ENCODE measurements at regions not wholly inside any gene's neighbourhood (a gene's known extent, or its start where the extent isn't known, plus 50 kb on each side); places are given as distances from the start of the nearest gene placed in this dataset.

DNA sequence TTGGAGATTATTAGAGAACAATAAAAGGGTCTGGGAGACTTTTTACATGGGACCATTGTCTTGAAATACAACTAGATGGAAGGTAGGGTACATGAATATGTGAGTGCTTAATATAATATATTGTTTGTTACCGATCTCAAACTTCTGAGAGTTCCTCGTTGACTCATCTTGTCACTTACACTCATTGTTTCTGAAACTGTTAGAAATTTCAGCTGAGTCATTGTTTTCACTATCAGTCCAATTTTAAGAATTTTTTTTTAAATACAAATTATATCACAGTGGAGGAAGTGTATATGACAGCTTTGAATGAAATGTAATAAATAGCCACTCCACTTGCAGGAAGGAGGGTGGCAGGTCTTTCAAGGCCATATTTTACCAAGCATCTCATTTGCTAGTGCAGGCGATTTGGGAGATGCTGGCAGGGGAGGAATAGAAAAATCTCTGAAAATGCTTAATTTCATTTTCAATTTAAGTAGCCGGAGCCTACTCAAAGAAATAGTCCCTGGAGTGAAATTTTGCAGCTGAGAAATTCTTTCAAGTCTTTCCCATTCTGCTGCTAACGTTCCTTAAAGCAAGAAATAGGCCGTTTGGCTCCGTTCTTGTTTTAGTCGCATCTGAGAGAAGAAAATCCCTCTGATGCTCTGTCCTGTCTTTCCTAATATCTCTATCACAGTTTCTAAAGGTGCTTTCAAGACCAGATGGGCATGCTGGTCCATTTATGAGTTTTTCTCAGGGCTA, 1404.2 kb upstream of the CELF2 start:
- Histone ChIP-seq H3K27me3 (ENCODE audit: control insufficient read depth in 3 of 3, insufficient read depth in 3 of 3, low read length in 3 of 3) (no peaks in the 10 kb centered on the region), H3K4me3 (ENCODE audit: low read depth in 1 of 3, low read length in 3 of 3) (no peak overlapping the region), H3K9me3 (ENCODE audit: control insufficient read depth in 2 of 2, insufficient read depth in 1 of 2, low read depth in 1 of 2, low read length in 1 of 2) (no peaks in the 10 kb centered on the region), H3K4me1 (ENCODE audit: control insufficient read depth in 3 of 3, insufficient read depth in 2 of 3, low read depth in 1 of 3, low read length in 2 of 3) (no peaks in the 10 kb centered on the region), H3K36me3 (ENCODE audit: control insufficient read depth in 3 of 3, insufficient read depth in 2 of 3, low read depth in 1 of 3, low read length in 3 of 3) (no peaks in the 10 kb centered on the region), H3K27ac (ENCODE audit: low read depth in 1 of 3, low read length in 2 of 3) (no peak overlapping the region)
- WGBS, 3 donors, result 64 to 73% (median 73%) methylated on average over 8 of the region's 8 CpGs
- FAIRE-seq, result no peak
- no peak for DNase-seq

- no peak overlapping the region for H3K27ac ChIP-seq (ENCODE audit: low read depth in 1 of 3, low read length in 2 of 3)
- FAIRE-seq (no peak), DNase-seq (no peak)
- no peaks in the 10 kb centered on the region for H3K36me3 ChIP-seq (ENCODE audit: control insufficient read depth in 3 of 3, insufficient read depth in 2 of 3, low read depth in 1 of 3, low read length in 3 of 3)
- no peaks in the 10 kb centered on the region for H3K4me1 ChIP-seq (ENCODE audit: control insufficient read depth in 3 of 3, insufficient read depth in 2 of 3, low read depth in 1 of 3, low read length in 2 of 3)
- H3K27me3 ChIP-seq (ENCODE audit: control insufficient read depth in 3 of 3, insufficient read depth in 3 of 3, low read length in 3 of 3), result no peaks in the 10 kb centered on the region
- H3K4me3 ChIP-seq (ENCODE audit: low read depth in 1 of 3, low read length in 3 of 3), result no peak overlapping the region
- peaks cover 0 to 3% of the 10 kb centered on the region in 2 donors for H3K9me3 ChIP-seq (ENCODE audit: control insufficient read depth in 2 of 2, insufficient read depth in 1 of 2, low read depth in 1 of 2, low read length in 1 of 2)
- 69 to 77% (median 71%) methylated on average over 3 of the region's 3 CpGs for WGBS, 3 donors
Observed at GRCh38 chr10:9615189-9615588, 1402.5 kb upstream of the CELF2 start.

DNA sequence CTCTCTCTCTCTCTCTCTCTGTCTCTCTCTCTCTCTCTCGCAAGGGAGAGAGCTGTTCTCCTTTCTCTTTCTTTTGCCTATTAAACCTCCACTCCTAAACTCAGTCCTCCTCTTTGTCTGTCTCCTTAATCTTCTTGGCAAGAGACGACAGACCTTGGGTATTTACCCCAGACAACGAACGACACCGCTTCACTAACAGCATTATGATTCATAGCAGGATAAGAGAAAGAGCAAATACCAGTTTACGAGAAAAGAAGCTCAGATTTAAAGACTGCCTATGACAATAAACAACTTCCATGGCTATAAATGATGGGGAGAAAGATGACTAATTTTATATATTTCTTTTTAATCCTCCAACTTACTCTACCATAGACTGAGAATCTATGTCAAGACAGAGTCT, 1396.5 kb upstream of the CELF2 start:
- Histone ChIP-seq H3K27me3 (ENCODE audit: control insufficient read depth in 3 of 3, insufficient read depth in 3 of 3, low read length in 3 of 3) (no peaks in the 10 kb centered on the region), H3K9me3 (ENCODE audit: control insufficient read depth in 2 of 2, insufficient read depth in 1 of 2, low read depth in 1 of 2, low read length in 1 of 2) (peaks cover 0 to 6% of the 10 kb centered on the region in 2 donors), H3K27ac (ENCODE audit: low read depth in 1 of 3, low read length in 2 of 3) (no peak overlapping the region), H3K4me3 (ENCODE audit: low read depth in 1 of 3, low read length in 3 of 3) (no peak overlapping the region), H3K36me3 (ENCODE audit: control insufficient read depth in 3 of 3, insufficient read depth in 2 of 3, low read depth in 1 of 3, low read length in 3 of 3) (no peaks in the 10 kb centered on the region), H3K4me1 (ENCODE audit: control insufficient read depth in 3 of 3, insufficient read depth in 2 of 3, low read depth in 1 of 3, low read length in 2 of 3) (no peaks in the 10 kb centered on the region)
- no peak for FAIRE-seq
- 69 to 78% (median 74%) methylated on average over 6 of the region's 6 CpGs for WGBS, 3 donors
- no peak for DNase-seq

DNA sequence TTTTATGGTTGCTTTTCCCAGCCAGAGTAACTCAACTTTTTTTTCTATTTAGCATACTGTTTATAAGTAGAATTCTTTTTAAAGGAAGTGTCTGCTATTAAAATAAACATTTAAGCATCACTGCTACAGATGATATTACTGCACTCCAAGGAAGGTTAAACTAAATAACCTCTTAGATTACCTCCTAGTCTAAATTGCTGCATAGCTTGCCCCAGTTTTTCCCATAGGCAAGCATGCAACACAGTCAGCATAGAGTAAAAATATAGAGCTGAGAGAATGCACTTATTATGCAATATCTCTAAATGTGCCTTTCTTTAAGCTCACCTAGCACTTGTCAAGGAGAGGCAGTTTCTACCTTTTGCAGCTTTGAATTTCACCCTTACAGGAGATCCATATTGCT, 1392.4 kb upstream of the CELF2 start:
- Histone ChIP-seq H3K27ac (ENCODE audit: low read depth in 1 of 3, low read length in 2 of 3) (no peak overlapping the region), H3K9me3 (ENCODE audit: control insufficient read depth in 2 of 2, insufficient read depth in 1 of 2, low read depth in 1 of 2, low read length in 1 of 2) (peaks cover 0 to 3% of the 10 kb centered on the region in 2 donors), H3K4me3 (ENCODE audit: low read depth in 1 of 3, low read length in 3 of 3) (no peak overlapping the region), H3K36me3 (ENCODE audit: control insufficient read depth in 3 of 3, insufficient read depth in 2 of 3, low read depth in 1 of 3, low read length in 3 of 3) (no peaks in the 10 kb centered on the region), H3K4me1 (ENCODE audit: control insufficient read depth in 3 of 3, insufficient read depth in 2 of 3, low read depth in 1 of 3, low read length in 2 of 3) (no peaks in the 10 kb centered on the region), H3K27me3 (ENCODE audit: control insufficient read depth in 3 of 3, insufficient read depth in 3 of 3, low read length in 3 of 3) (no peaks in the 10 kb centered on the region)
- FAIRE-seq, result no peak
- no peak for DNase-seq

DNA sequence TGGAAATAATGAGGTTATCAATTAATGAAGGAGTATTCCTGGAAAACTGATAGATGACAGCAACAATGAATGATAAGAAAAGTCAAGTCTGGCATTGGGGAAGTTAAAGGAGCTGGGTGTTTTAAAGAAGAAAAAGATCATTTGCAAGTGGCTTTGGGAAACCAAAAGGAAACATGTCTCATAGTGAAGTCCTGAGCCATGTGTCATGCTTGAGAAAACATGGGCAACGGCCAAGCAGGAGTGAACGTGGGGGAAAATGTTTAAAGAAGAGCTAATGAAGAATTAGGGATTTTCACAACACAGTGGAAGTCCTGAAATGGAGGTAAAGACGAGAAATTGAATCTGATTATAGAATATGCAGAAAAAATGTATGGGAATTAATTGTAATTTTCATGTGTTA, 1383.2 kb upstream of the CELF2 start:
- FAIRE-seq (no peak), DNase-seq (no peak)
- Histone ChIP-seq H3K27ac (ENCODE audit: low read depth in 1 of 3, low read length in 2 of 3) (no peak overlapping the region), H3K36me3 (ENCODE audit: control insufficient read depth in 3 of 3, insufficient read depth in 2 of 3, low read depth in 1 of 3, low read length in 3 of 3) (no peaks in the 10 kb centered on the region), H3K9me3 (ENCODE audit: control insufficient read depth in 2 of 2, insufficient read depth in 1 of 2, low read depth in 1 of 2, low read length in 1 of 2) (no peaks in the 10 kb centered on the region), H3K4me3 (ENCODE audit: low read depth in 1 of 3, low read length in 3 of 3) (no peak overlapping the region), H3K27me3 (ENCODE audit: control insufficient read depth in 3 of 3, insufficient read depth in 3 of 3, low read length in 3 of 3) (no peaks in the 10 kb centered on the region), H3K4me1 (ENCODE audit: control insufficient read depth in 3 of 3, insufficient read depth in 2 of 3, low read depth in 1 of 3, low read length in 2 of 3) (no peaks in the 10 kb centered on the region)
- WGBS, 3 donors, result 50 to 62% (median 50%) methylated on average over 3 of the region's 3 CpGs

GRCh38 chr10:9635691-9636090, 1382.0 kb upstream of the CELF2 start:
- Histone ChIP-seq H3K36me3 (ENCODE audit: control insufficient read depth in 3 of 3, insufficient read depth in 2 of 3, low read depth in 1 of 3, low read length in 3 of 3) (no peaks in the 10 kb centered on the region), H3K27me3 (ENCODE audit: control insufficient read depth in 3 of 3, insufficient read depth in 3 of 3, low read length in 3 of 3) (no peaks in the 10 kb centered on the region)
- 58 to 82% (median 69%) methylated on average over 2 of the region's 2 CpGs for WGBS, 3 donors

GRCh38 chr10:9636216-9636615, 1381.5 kb upstream of the CELF2 start:
- Histone ChIP-seq H3K4me1 (ENCODE audit: control insufficient read depth in 3 of 3, insufficient read depth in 2 of 3, low read depth in 1 of 3, low read length in 2 of 3) (no peaks in the 10 kb centered on the region), H3K4me3 (ENCODE audit: low read depth in 1 of 3, low read length in 3 of 3) (no peak overlapping the region), H3K36me3 (ENCODE audit: control insufficient read depth in 3 of 3, insufficient read depth in 2 of 3, low read depth in 1 of 3, low read length in 3 of 3) (no peaks in the 10 kb centered on the region), H3K27me3 (ENCODE audit: control insufficient read depth in 3 of 3, insufficient read depth in 3 of 3, low read length in 3 of 3) (no peaks in the 10 kb centered on the region), H3K27ac (ENCODE audit: low read depth in 1 of 3, low read length in 2 of 3) (no peak overlapping the region), H3K9me3 (ENCODE audit: control insufficient read depth in 2 of 2, insufficient read depth in 1 of 2, low read depth in 1 of 2, low read length in 1 of 2) (no peaks in the 10 kb centered on the region)
- WGBS, 3 donors, result 64 to 66% (median 66%) methylated on average over 2 of the region's 2 CpGs
- FAIRE-seq (no peak), DNase-seq (no peak)

More at GRCh38 chr10:9635691-9636090, 1382.0 kb upstream of the CELF2 start:
- no peak overlapping the region for H3K27ac ChIP-seq (ENCODE audit: low read depth in 1 of 3, low read length in 2 of 3)
- DNase-seq (no peak), FAIRE-seq (no peak)
- H3K4me1 ChIP-seq (ENCODE audit: control insufficient read depth in 3 of 3, insufficient read depth in 2 of 3, low read depth in 1 of 3, low read length in 2 of 3), result no peaks in the 10 kb centered on the region
- no peaks in the 10 kb centered on the region for H3K9me3 ChIP-seq (ENCODE audit: control insufficient read depth in 2 of 2, insufficient read depth in 1 of 2, low read depth in 1 of 2, low read length in 1 of 2)
- no peak overlapping the region for H3K4me3 ChIP-seq (ENCODE audit: low read depth in 1 of 3, low read length in 3 of 3)

GRCh38 chr10:9643782-9644181, 1373.9 kb upstream of the CELF2 start:
- 43 to 52% (median 45%) methylated on average over 1 of the region's 1 CpG for WGBS, 3 donors
- H3K36me3 ChIP-seq (ENCODE audit: control insufficient read depth in 3 of 3, insufficient read depth in 2 of 3, low read depth in 1 of 3, low read length in 3 of 3), result no peaks in the 10 kb centered on the region
- no peak overlapping the region for H3K4me3 ChIP-seq (ENCODE audit: low read depth in 1 of 3, low read length in 3 of 3)
- H3K9me3 ChIP-seq (ENCODE audit: control insufficient read depth in 2 of 2, insufficient read depth in 1 of 2, low read depth in 1 of 2, low read length in 1 of 2), result peaks cover 0 to 4% of the 10 kb centered on the region in 2 donors
- no peaks in the 10 kb centered on the region for H3K27me3 ChIP-seq (ENCODE audit: control insufficient read depth in 3 of 3, insufficient read depth in 3 of 3, low read length in 3 of 3)
- DNase-seq (no peak), FAIRE-seq (no peak)
- no peaks in the 10 kb centered on the region for H3K4me1 ChIP-seq (ENCODE audit: control insufficient read depth in 3 of 3, insufficient read depth in 2 of 3, low read depth in 1 of 3, low read length in 2 of 3)
- no peak overlapping the region for H3K27ac ChIP-seq (ENCODE audit: low read depth in 1 of 3, low read length in 2 of 3)

DNA sequence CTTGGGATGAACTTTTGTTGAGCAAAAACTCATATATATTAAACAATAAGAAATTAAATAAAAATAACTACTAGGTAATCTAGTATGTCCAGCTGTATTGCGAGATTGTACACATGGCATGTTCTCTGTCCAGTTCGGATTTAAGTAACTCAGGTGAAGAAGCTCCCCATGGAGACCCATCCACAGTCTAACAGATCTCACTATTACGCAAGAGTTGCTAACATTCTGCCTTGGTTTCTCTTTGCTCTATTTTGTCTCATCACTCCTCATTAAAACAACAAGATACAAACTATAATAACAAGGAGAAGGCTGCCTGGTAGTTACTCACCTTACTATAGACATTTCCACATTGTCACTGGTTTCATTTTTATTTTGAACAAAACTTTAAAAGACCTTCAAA, 1372.3 kb upstream of the CELF2 start:
- Histone ChIP-seq H3K27ac (ENCODE audit: low read depth in 1 of 3, low read length in 2 of 3) (no peak overlapping the region), H3K27me3 (ENCODE audit: control insufficient read depth in 3 of 3, insufficient read depth in 3 of 3, low read length in 3 of 3) (no peaks in the 10 kb centered on the region), H3K36me3 (ENCODE audit: control insufficient read depth in 3 of 3, insufficient read depth in 2 of 3, low read depth in 1 of 3, low read length in 3 of 3) (no peaks in the 10 kb centered on the region), H3K4me3 (ENCODE audit: low read depth in 1 of 3, low read length in 3 of 3) (no peak overlapping the region), H3K4me1 (ENCODE audit: control insufficient read depth in 3 of 3, insufficient read depth in 2 of 3, low read depth in 1 of 3, low read length in 2 of 3) (no peaks in the 10 kb centered on the region), H3K9me3 (ENCODE audit: control insufficient read depth in 2 of 2, insufficient read depth in 1 of 2, low read depth in 1 of 2, low read length in 1 of 2) (peaks cover 0 to 4% of the 10 kb centered on the region in 2 donors)
- DNase-seq (no peak), FAIRE-seq (no peak)
- 89% methylated on average over 3 of the region's 3 CpGs for WGBS, 3 donors

Data from small intestine (tissue), 7 donors.